IMR-90 (cell line): ENCODE measurements at regions not wholly inside any gene's neighbourhood (a gene's known extent, or its start where the extent isn't known, plus 50 kb on each side); places are given as distances from the start of the nearest gene placed in this dataset.

Source experiments
- ATAC-seq: fragments of 200-7000 bp; cut with Tn5 transposase; 2 replicates; pipeline ENCODE4 v1.9.1; 2020; ENCODE audit warnings: low read depth, mild to moderate bottlenecking, moderate library complexity
- BruUV-seq: library from RNA; stranded (reverse); fragments of 400-500 nt; replicated peaks from 2 replicates; lab custom pipeline; 2021; lab: Mats Ljungman, UMichigan
- CTCF ChIA-PET: fragments of 300-600 bp; formaldehyde crosslinking; extraction: SDS; loops from one replicate; lab custom pipeline; 2021; ENCODE audit warnings: antibody characterized with exemption; lab: Yijun Ruan, JAX
- POLR2A ChIA-PET: fragments of 300-600 bp; sonication (Branson Sonifier 250); formaldehyde crosslinking; loops from one replicate; lab custom pipeline; 2022; ENCODE audit warnings: antibody characterized with exemption; ENCODE audit not compliant: unreplicated experiment; lab: Charles Lee
- DNase-seq: peaks from one replicate; pipeline ENCODE4 v3.0.0; 2013
- H2AFZ ChIP-seq: replicated peaks from 2 replicates; pipeline ENCODE3; 2013; ENCODE audit warnings: low read length, mild to moderate bottlenecking; ENCODE audit not compliant: poor library complexity
- H2AK5ac ChIP-seq: 2 replicates; pipeline ENCODE4 v1.6.1; 2013; ENCODE audit warnings: low read depth, low read length, inconsistent platforms
- H2AK9ac ChIP-seq: replicated peaks from 2 replicates; pipeline ENCODE3; 2013; ENCODE audit warnings: mild to moderate bottlenecking, low read depth, low read length, moderate library complexity; ENCODE audit not compliant: poor library complexity
- H2BK120ac ChIP-seq: 2 replicates; pipeline ENCODE4 v1.6.1; 2013; ENCODE audit warnings: low read depth, low read length, inconsistent platforms
- H2BK15ac ChIP-seq: 3 replicates; pipeline ENCODE4 v1.6.1; 2013; ENCODE audit warnings: low read depth, low read length, inconsistent platforms
- H2BK20ac ChIP-seq: 2 replicates; pipeline ENCODE4 v1.6.1; 2013; ENCODE audit warnings: low read depth, mild to moderate bottlenecking, inconsistent platforms, low read length, moderate library complexity
- H2BK5ac ChIP-seq: 2 replicates; pipeline ENCODE4 v1.6.1; 2013; ENCODE audit warnings: mild to moderate bottlenecking, low read depth, low read length, inconsistent platforms; ENCODE audit not compliant: poor library complexity, severe bottlenecking
- H3K14ac ChIP-seq: replicated peaks from 2 replicates; pipeline ENCODE4 v1.6.1; 2013; ENCODE audit warnings: low read depth, low read length, inconsistent platforms
- H3K18ac ChIP-seq: 2 replicates; pipeline ENCODE4 v1.6.1; 2013; ENCODE audit warnings: low read depth, low read length, control low read depth
- H3K23ac ChIP-seq: 2 replicates; pipeline ENCODE4 v1.6.1; 2013; ENCODE audit warnings: low read depth, low read length, inconsistent platforms
- H3K27ac ChIP-seq: 2 replicates; pipeline ENCODE4 v1.5.1; 2013; ENCODE audit warnings: mild to moderate bottlenecking, control low read depth, low read length; ENCODE audit not compliant: insufficient read depth
- H3K27me3 ChIP-seq: 2 replicates; pipeline ENCODE4 v1.6.1; 2013; ENCODE audit warnings: low read length; ENCODE audit not compliant: control insufficient read depth, insufficient read depth
- H3K36me3 ChIP-seq: 2 replicates; pipeline ENCODE4 v1.6.1; 2013; ENCODE audit warnings: low read length, mixed read lengths; ENCODE audit not compliant: control insufficient read depth, insufficient read depth
- H3K4ac ChIP-seq: 2 replicates; pipeline ENCODE4 v1.6.1; 2013; ENCODE audit warnings: low read depth, low read length, inconsistent platforms
- H3K4me1 ChIP-seq: 2 replicates; pipeline ENCODE4 v1.6.1; 2013; ENCODE audit warnings: low read length, mixed read lengths; ENCODE audit not compliant: control insufficient read depth, insufficient read depth
- H3K4me2 ChIP-seq: 2 replicates; pipeline ENCODE4 v1.6.1; 2013; ENCODE audit warnings: low read depth, mild to moderate bottlenecking, control low read depth, low read length, moderate library complexity
- H3K4me3 ChIP-seq: 2 replicates; pipeline ENCODE4 v1.5.1; 2013; ENCODE audit warnings: low read depth, mild to moderate bottlenecking, control low read depth, low read length, moderate library complexity; ENCODE audit not compliant: insufficient read depth
- H3K56ac ChIP-seq: 2 replicates; pipeline ENCODE4 v1.6.1; 2013; ENCODE audit warnings: low read length, inconsistent platforms; ENCODE audit not compliant: insufficient read depth; ENCODE audit errors: extremely low read depth
- H3K79me1 ChIP-seq, 2 experiments: 2 replicates each; pipeline ENCODE4 v1.6.1; 2013; ENCODE audit warnings: low read length in 2 of 2, inconsistent platforms in 1 of 2, low read depth in 1 of 2
- H3K9ac ChIP-seq: 2 replicates; pipeline ENCODE4 v1.6.1; 2013; ENCODE audit warnings: low read depth, low read length, control low read depth
- H3K9me1 ChIP-seq: 2 replicates; pipeline ENCODE4 v1.6.1; 2013; ENCODE audit warnings: low read length, inconsistent platforms; ENCODE audit not compliant: insufficient read depth
- H3K9me3 ChIP-seq: 2 replicates; pipeline ENCODE4 v1.6.1; 2013; ENCODE audit warnings: low read length; ENCODE audit not compliant: control insufficient read depth, insufficient read depth
- H4K20me1 ChIP-seq: 2 replicates; pipeline ENCODE4 v1.6.1; 2013; ENCODE audit warnings: low read length, inconsistent platforms; ENCODE audit not compliant: insufficient read depth
- H4K5ac ChIP-seq: 2 replicates; pipeline ENCODE4 v1.6.1; 2013; ENCODE audit warnings: mild to moderate bottlenecking, low read depth, low read length, control low read depth
- H4K8ac ChIP-seq, 2 experiments: 2 replicates each; pipeline ENCODE4 v1.6.1; 2013; ENCODE audit warnings: low read depth in 2 of 2, low read length in 2 of 2, control low read depth in 1 of 2, inconsistent platforms in 1 of 2
- H4K91ac ChIP-seq: 2 replicates; pipeline ENCODE4 v1.6.1; 2013; ENCODE audit warnings: low read depth, low read length, inconsistent platforms; ENCODE audit not compliant: insufficient read depth
- BHLHE40 ChIP-seq: fragments of 150-350 bp; IDR thresholded peaks from 2 replicates; pipeline ENCODE4 v1.6.1; 2016; ENCODE audit warnings: mild to moderate bottlenecking, low read depth, low read length
- MAFK ChIP-seq: IDR thresholded peaks from 2 replicates; pipeline ENCODE4 v1.6.1; 2012; ENCODE audit warnings: low read depth, low read length, improper control_type of control experiment
- MXI1 ChIP-seq: IDR thresholded peaks from 2 replicates; pipeline ENCODE4 v1.6.1; 2012; ENCODE audit warnings: low read depth, mild to moderate bottlenecking, low read length, moderate library complexity, borderline replicate concordance
- POLR2A ChIP-seq: IDR thresholded peaks from 2 replicates; pipeline ENCODE4 v1.6.1; 2012; ENCODE audit warnings: mild to moderate bottlenecking, low read depth, low read length
- WGBS, 2 experiments: methylation state at CpG; one replicate each; pipeline versions ENCODE4 v1.1.5 to v1.1.7; 2013; ENCODE audit warnings: missing lambda C conversion rate in 2 of 2; ENCODE audit not compliant: insufficient read length in 1 of 2; ENCODE audit errors: extremely low coverage in 2 of 2; 5-methylcytosine and 5-hydroxymethylcytosine counted together
- dilution Hi-C: fragments of 300-500 bp; cut with HindIII; formaldehyde crosslinking; loops from one replicate; pipeline ENCODE4 v1.14.3; 2018; ENCODE audit warnings: low sequenced_read_pairs; ENCODE audit not compliant: unreplicated experiment
- in situ Hi-C: fragments of 300-500 bp; cut with MboI; formaldehyde crosslinking; loops from 3 replicates; pipeline ENCODE4 v1.14.3; 2019; ENCODE audit warnings: low sequenced_read_pairs, inconsistent platforms, mixed read lengths
- intact Hi-C: fragments of 100-400 bp; cut with micrococcal nuclease; formaldehyde crosslinking; loops from 2 replicates; pipeline ENCODE4 v1.10.0; 2022
- TF ChIP-seq, protein P1 (sequence below): conservative IDR thresholded peaks from 2 replicates; pipeline ENCODE4 v1.5.1; 2012; ENCODE audit warnings: mild to moderate bottlenecking, low read depth, low read length, improper control_type of control experiment
- TF ChIP-seq, protein P2 (sequence below): fragments of 150-350 bp; IDR thresholded peaks from 2 replicates; pipeline ENCODE4 v1.6.1; 2016; ENCODE audit warnings: low read depth, mild to moderate bottlenecking, low read length, moderate library complexity, borderline replicate concordance

DNA sequence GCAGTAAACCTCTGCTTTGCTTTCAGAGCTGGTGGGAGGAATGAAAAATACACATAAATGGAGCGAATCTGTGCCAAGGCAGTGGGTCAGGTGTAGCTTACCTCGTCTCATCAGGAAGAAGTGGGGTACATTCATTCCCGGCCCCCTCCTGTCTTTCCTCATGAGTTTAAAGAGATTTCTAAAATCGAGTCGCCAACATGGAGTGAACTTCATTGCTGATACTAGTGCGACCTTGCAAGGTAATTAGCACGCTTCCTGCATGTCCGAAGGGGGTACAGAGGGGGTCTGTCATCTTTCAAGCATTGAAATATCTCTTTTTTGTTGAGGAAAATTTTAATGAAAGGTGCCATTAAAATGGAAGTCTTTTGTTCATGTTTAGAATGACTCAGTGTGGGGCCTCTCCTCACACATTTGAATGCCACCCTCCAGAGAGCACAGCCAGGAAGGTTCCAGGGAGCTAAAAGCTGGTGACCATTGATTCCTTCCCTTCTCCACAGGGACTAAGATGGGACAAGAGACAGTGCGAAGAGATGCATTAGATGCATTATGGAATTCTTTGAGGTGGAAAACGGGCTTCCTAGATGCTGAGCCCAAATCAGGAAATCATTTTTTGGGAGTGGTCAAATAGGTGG lies 114.2 kb downstream of the IRX1 start:
- H3K23ac ChIP-seq = no peak overlapping the region
- H3K4ac ChIP-seq = no peak overlapping the region
- no peak overlapping the region for H4K91ac ChIP-seq
- TF ChIP-seq MXI1 (no peak), POLR2A (no peak), BHLHE40 (no peak), MAFK (no peak)
- TF ChIP-seq, protein P1, sequence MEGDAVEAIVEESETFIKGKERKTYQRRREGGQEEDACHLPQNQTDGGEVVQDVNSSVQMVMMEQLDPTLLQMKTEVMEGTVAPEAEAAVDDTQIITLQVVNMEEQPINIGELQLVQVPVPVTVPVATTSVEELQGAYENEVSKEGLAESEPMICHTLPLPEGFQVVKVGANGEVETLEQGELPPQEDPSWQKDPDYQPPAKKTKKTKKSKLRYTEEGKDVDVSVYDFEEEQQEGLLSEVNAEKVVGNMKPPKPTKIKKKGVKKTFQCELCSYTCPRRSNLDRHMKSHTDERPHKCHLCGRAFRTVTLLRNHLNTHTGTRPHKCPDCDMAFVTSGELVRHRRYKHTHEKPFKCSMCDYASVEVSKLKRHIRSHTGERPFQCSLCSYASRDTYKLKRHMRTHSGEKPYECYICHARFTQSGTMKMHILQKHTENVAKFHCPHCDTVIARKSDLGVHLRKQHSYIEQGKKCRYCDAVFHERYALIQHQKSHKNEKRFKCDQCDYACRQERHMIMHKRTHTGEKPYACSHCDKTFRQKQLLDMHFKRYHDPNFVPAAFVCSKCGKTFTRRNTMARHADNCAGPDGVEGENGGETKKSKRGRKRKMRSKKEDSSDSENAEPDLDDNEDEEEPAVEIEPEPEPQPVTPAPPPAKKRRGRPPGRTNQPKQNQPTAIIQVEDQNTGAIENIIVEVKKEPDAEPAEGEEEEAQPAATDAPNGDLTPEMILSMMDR = no peak
- TF ChIP-seq, protein P2, sequence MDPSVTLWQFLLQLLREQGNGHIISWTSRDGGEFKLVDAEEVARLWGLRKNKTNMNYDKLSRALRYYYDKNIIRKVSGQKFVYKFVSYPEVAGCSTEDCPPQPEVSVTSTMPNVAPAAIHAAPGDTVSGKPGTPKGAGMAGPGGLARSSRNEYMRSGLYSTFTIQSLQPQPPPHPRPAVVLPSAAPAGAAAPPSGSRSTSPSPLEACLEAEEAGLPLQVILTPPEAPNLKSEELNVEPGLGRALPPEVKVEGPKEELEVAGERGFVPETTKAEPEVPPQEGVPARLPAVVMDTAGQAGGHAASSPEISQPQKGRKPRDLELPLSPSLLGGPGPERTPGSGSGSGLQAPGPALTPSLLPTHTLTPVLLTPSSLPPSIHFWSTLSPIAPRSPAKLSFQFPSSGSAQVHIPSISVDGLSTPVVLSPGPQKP = no peak
- H2BK20ac ChIP-seq = no peak overlapping the region
- DNase-seq (no peak), ATAC-seq (no peak)
- no peak overlapping the region for H3K4me2 ChIP-seq
- no peaks in the 10 kb centered on the region for H3K4me1 ChIP-seq
- dilution Hi-C loops = no loop called here
- H3K56ac ChIP-seq = no peak overlapping the region
- H2AFZ ChIP-seq = no peak overlapping the region
- H2AK9ac ChIP-seq = no peak overlapping the region
- H3K4me3 ChIP-seq = no peak overlapping the region
- in situ Hi-C loops = no loop called here
- H3K27me3 ChIP-seq = no peaks in the 10 kb centered on the region
- BruUV-seq = no TSS peak
- WGBS, 2 experiments = no CpG with 5 or more reads among the region's 10 CpGs
- H3K9me3 ChIP-seq = peaks cover 18% of the 10 kb centered on the region
- no peaks in the 10 kb centered on the region for H3K79me1 ChIP-seq
- no peak overlapping the region for H3K27ac ChIP-seq
- no peak overlapping the region for H3K9ac ChIP-seq
- H2BK120ac ChIP-seq = no peak overlapping the region
- H2AK5ac ChIP-seq = no peak overlapping the region
- no peaks in the 10 kb centered on the region for H3K36me3 ChIP-seq
- no peak overlapping the region for H3K18ac ChIP-seq
- no peaks in the 10 kb centered on the region for H4K20me1 ChIP-seq
- intact Hi-C loops = no loop called here
- ChIA-PET POLR2A (no interaction called here), CTCF (no interaction called here)
- H3K14ac ChIP-seq = no peak overlapping the region
- no peak overlapping the region for H2BK15ac ChIP-seq
- H4K8ac ChIP-seq = no peak overlapping the region
- H3K9me1 ChIP-seq = no peaks in the 10 kb centered on the region
- no peak overlapping the region for H2BK5ac ChIP-seq
- H4K5ac ChIP-seq = no peak overlapping the region
